Neuronal stem cell (in vitro differentiated cells): ENCODE measurements at regions not wholly inside any gene's neighbourhood (a gene's known extent, or its start where the extent isn't known, plus 50 kb on each side); places are given as distances from the start of the nearest gene placed in this dataset.
"Not testable (repeated sequence)": the region's sequence is repeated elsewhere in the genome, so short reads cannot be mapped to it uniquely, and the experiment has no call there.

Experiments used
- DNase-seq: peaks from one replicate; pipeline ENCODE4 v3.0.0-alpha.2; 2013; ENCODE audit warnings: low spot score
- H2AFZ ChIP-seq: one replicate; pipeline ENCODE4 v1.6.1; 2013; ENCODE audit warnings: mild to moderate bottlenecking, low read length, inconsistent platforms
- H2AK5ac ChIP-seq: 2 replicates; pipeline ENCODE4 v1.6.1; 2013; ENCODE audit warnings: low read depth, mild to moderate bottlenecking, inconsistent platforms, low read length, moderate library complexity, mixed read lengths
- H2BK120ac ChIP-seq: 2 replicates; pipeline ENCODE4 v1.6.1; 2013; ENCODE audit warnings: low read depth, mild to moderate bottlenecking, inconsistent platforms, low read length, moderate library complexity, mixed read lengths
- H2BK12ac ChIP-seq: one replicate; pipeline ENCODE4 v1.6.1; 2013; ENCODE audit warnings: low read length, inconsistent platforms
- H2BK15ac ChIP-seq: 2 replicates; pipeline ENCODE4 v1.6.1; 2013; ENCODE audit warnings: mild to moderate bottlenecking, low read length, inconsistent platforms, mixed read lengths
- H2BK5ac ChIP-seq: one replicate; pipeline ENCODE4 v1.6.1; 2013; ENCODE audit warnings: inconsistent platforms, mild to moderate bottlenecking, low read length, moderate library complexity
- H3K14ac ChIP-seq: one replicate; pipeline ENCODE4 v1.6.1; 2013; ENCODE audit warnings: low read length, inconsistent platforms
- H3K18ac ChIP-seq: 2 replicates; pipeline ENCODE4 v1.6.1; 2013; ENCODE audit warnings: low read length, inconsistent platforms
- H3K23ac ChIP-seq: 2 replicates; pipeline ENCODE4 v1.6.1; 2013; ENCODE audit warnings: low read depth, mild to moderate bottlenecking, mixed read lengths, low read length, inconsistent platforms; ENCODE audit not compliant: poor library complexity
- H3K27ac ChIP-seq: replicated peaks from 3 replicates; pipeline ENCODE4 v1.5.1; 2013; ENCODE audit warnings: low read length, inconsistent platforms
- H3K27me3 ChIP-seq, 3 experiments: 2 replicates each; pipeline ENCODE4 v1.6.1; 2013; ENCODE audit warnings: low read length in 3 of 3, mild to moderate bottlenecking in 2 of 3, inconsistent platforms in 1 of 3, low read depth in 1 of 3, mixed read lengths in 1 of 3, moderate library complexity in 1 of 3; ENCODE audit not compliant: control insufficient read depth in 3 of 3, insufficient read depth in 3 of 3
- H3K36me3 ChIP-seq, 2 donors: replicated peaks in 1 of 2; 2 replicates each; pipeline ENCODE4 v1.6.1; 2013; ENCODE audit warnings: low read length in 2 of 2; ENCODE audit not compliant: control insufficient read depth in 2 of 2, insufficient read depth in 2 of 2
- H3K4ac ChIP-seq: 2 replicates; pipeline ENCODE4 v1.6.1; 2013; ENCODE audit warnings: inconsistent platforms, mild to moderate bottlenecking, low read length, moderate library complexity
- H3K4me1 ChIP-seq, 2 donors: 1 replicate in 1 of 2; 2 replicates in 1 of 2; pipeline ENCODE4 v1.6.1; 2013; ENCODE audit warnings: low read length in 2 of 2, low read depth in 1 of 2; ENCODE audit not compliant: control insufficient read depth in 2 of 2, insufficient read depth in 1 of 2
- H3K4me2 ChIP-seq: one replicate; pipeline ENCODE4 v1.6.1; 2013; ENCODE audit warnings: mild to moderate bottlenecking, low read length, inconsistent platforms; ENCODE audit not compliant: insufficient read depth, poor library complexity, severe bottlenecking
- H3K4me3 ChIP-seq, 2 donors: 2 replicates each; pipeline ENCODE4 v1.5.1; 2013; ENCODE audit warnings: low read length in 2 of 2, mild to moderate bottlenecking in 2 of 2, inconsistent platforms in 1 of 2, moderate library complexity in 1 of 2
- H3K79me1 ChIP-seq: one replicate; pipeline ENCODE4 v1.6.1; 2013; ENCODE audit warnings: low read depth, mild to moderate bottlenecking, inconsistent platforms, low read length, moderate library complexity
- H3K9ac ChIP-seq: one replicate; pipeline ENCODE4 v1.6.1; 2013; ENCODE audit warnings: mild to moderate bottlenecking, low read depth, low read length, inconsistent platforms; ENCODE audit not compliant: poor library complexity
- H3K9me3 ChIP-seq, 2 donors: replicated peaks in 1 of 2; 2 replicates each; pipeline versions ENCODE3 to v1.6.1; 2013; ENCODE audit warnings: low read length in 2 of 2, mild to moderate bottlenecking in 2 of 2, inconsistent platforms in 1 of 2, low read depth in 1 of 2, mixed read lengths in 1 of 2, moderate library complexity in 1 of 2; ENCODE audit not compliant: control insufficient read depth in 2 of 2, insufficient read depth in 1 of 2
- H4K8ac ChIP-seq: one replicate; pipeline ENCODE4 v1.6.1; 2013; ENCODE audit warnings: low read depth, mild to moderate bottlenecking, inconsistent platforms, low read length, moderate library complexity
- H4K91ac ChIP-seq: one replicate; pipeline ENCODE4 v1.6.1; 2013; ENCODE audit warnings: low read length, low read depth, mild to moderate bottlenecking, inconsistent platforms; ENCODE audit not compliant: poor library complexity
- WGBS, 2 donors: extraction: QIAGEN DNeasy Blood & Tissue Kit; methylation state at CpG; one replicate each; pipeline ENCODE4 v1.1.7; 2013; ENCODE audit warnings: missing lambda C conversion rate in 2 of 2, mixed read lengths in 1 of 2; ENCODE audit not compliant: insufficient read length in 2 of 2, insufficient replicate concordance in 1 of 2; ENCODE audit errors: extremely low coverage in 2 of 2; 5-methylcytosine and 5-hydroxymethylcytosine counted together

DNA sequence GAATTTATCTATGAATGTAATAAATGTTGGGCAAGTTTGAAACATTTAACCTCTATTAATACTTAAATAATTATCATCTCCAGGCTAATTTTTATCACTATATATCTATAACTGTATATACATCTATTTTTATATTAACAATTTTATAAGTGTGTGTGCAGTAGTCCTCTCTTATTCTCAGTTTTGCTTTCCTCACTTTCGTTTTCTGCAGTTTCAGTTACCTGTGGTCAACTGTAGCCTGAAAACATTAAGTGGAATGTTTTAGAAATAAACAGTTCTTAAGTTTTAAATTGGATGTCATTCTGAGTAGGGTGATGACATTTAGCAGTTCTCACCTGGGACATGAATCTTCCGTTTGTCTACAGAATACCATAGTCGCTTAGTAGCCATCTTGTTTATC lies 379.4 kb upstream of the MAN1A1 start:
- Histone ChIP-seq H3K14ac (no peak overlapping the region), H3K27me3 (no peaks in the 10 kb centered on the region), H3K23ac (no peak overlapping the region), H3K27ac (no peak overlapping the region), H3K36me3 (no peaks in the 10 kb centered on the region), H2BK12ac (no peak overlapping the region), H2AFZ (no peak overlapping the region), H3K4ac (no peak overlapping the region), H3K4me3 (no peak overlapping the region), H2BK5ac (no peak overlapping the region), H4K91ac (no peak overlapping the region), H3K9ac (no peak overlapping the region), H3K18ac (no peak overlapping the region), H2BK120ac (no peak overlapping the region), H3K79me1 (no peaks in the 10 kb centered on the region), H3K9me3 (no peaks in the 10 kb centered on the region), H3K4me2 (no peak overlapping the region), H4K8ac (no peak overlapping the region), H2BK15ac (no peak overlapping the region), H3K4me1 (peaks cover 0 to 4% of the 10 kb centered on the region in 2 donors), H2AK5ac (no peak overlapping the region)
- no CpG with 5 or more reads among the region's 3 CpGs for WGBS, 2 donors
- no peak for DNase-seq

- Histone ChIP-seq H3K4me1 (peaks cover 0 to 4% of the 10 kb centered on the region in 2 donors), H3K18ac (peak overlapping the region; percentile 15), H3K4ac (no peak overlapping the region), H3K4me3 (no peak overlapping the region), H2BK12ac (no peak overlapping the region), H3K79me1 (no peaks in the 10 kb centered on the region), H4K91ac (no peak overlapping the region), H2BK5ac (no peak overlapping the region), H2AFZ (no peak overlapping the region), H3K9ac (no peak overlapping the region), H3K27ac (no peak overlapping the region), H2BK120ac (no peak overlapping the region), H3K36me3 (no peaks in the 10 kb centered on the region), H4K8ac (no peak overlapping the region), H2BK15ac (no peak overlapping the region), H3K9me3 (no peaks in the 10 kb centered on the region), H3K23ac (no peak overlapping the region), H3K14ac (no peak overlapping the region), H2AK5ac (no peak overlapping the region), H3K27me3 (no peaks in the 10 kb centered on the region), H3K4me2 (no peak overlapping the region)
- DNase-seq: no peak
- no CpG with 5 or more reads among the region's 7 CpGs for WGBS, 2 donors
Observed at GRCh38 chr6:119728220-119728750, 378.7 kb upstream of the MAN1A1 start.

GRCh38 chr6:119727504-119728219 lies 378.1 kb upstream of the MAN1A1 start:
- H3K36me3 ChIP-seq: no peaks in the 10 kb centered on the region
- no CpG with 5 or more reads among the region's 3 CpGs for WGBS, 2 donors
- H2BK120ac ChIP-seq: no peak overlapping the region
- H3K4ac ChIP-seq: no peak overlapping the region
- DNase-seq: no peak
- no peak overlapping the region for H3K9ac ChIP-seq
- H3K18ac ChIP-seq: peak overlapping the region; percentile 51
- no peak overlapping the region for H2BK5ac ChIP-seq
- H2BK12ac ChIP-seq: no peak overlapping the region
- H3K4me1 ChIP-seq: peaks cover 0 to 4% of the 10 kb centered on the region in 2 donors
- H2AFZ ChIP-seq: no peak overlapping the region
- H3K23ac ChIP-seq: no peak overlapping the region
- no peak overlapping the region for H2BK15ac ChIP-seq
- no peaks in the 10 kb centered on the region for H3K9me3 ChIP-seq
- H3K27me3 ChIP-seq: no peaks in the 10 kb centered on the region
- H4K8ac ChIP-seq: no peak overlapping the region
- no peak overlapping the region for H3K4me2 ChIP-seq
- no peak overlapping the region for H2AK5ac ChIP-seq
- no peaks in the 10 kb centered on the region for H3K79me1 ChIP-seq
- H3K4me3 ChIP-seq: no peak overlapping the region
- no peak overlapping the region for H3K27ac ChIP-seq
- H4K91ac ChIP-seq: no peak overlapping the region
- no peak overlapping the region for H3K14ac ChIP-seq

GRCh38 chr6:119726912-119727311 lies 377.4 kb upstream of the MAN1A1 start:
- H2BK120ac ChIP-seq, H4K8ac ChIP-seq, H3K27ac ChIP-seq, H3K79me1 ChIP-seq, DNase-seq, H3K18ac ChIP-seq, H3K9ac ChIP-seq, H2BK5ac ChIP-seq, H2AK5ac ChIP-seq, H3K4me1 ChIP-seq, H3K4ac ChIP-seq, H2BK15ac ChIP-seq, H3K4me3 ChIP-seq, H4K91ac ChIP-seq, H3K36me3 ChIP-seq, H3K14ac ChIP-seq, H2AFZ ChIP-seq, H3K9me3 ChIP-seq, H3K4me2 ChIP-seq, H2BK12ac ChIP-seq, H3K23ac ChIP-seq, H3K27me3 ChIP-seq: not testable (repeated sequence)
